Fibroblast of skin of left quadriceps (primary cell): ENCODE measurements at regions not wholly inside any gene's neighbourhood (a gene's known extent, or its start where the extent isn't known, plus 50 kb on each side); places are given as distances from the start of the nearest gene placed in this dataset.

Experiments used
- DNase-seq, 2 experiments: peaks; one replicate each; pipeline ENCODE4 v3.0.0-alpha.2; 2013; ENCODE audit warnings: low read depth in 2 of 2

- DNase-seq = no peak
Measured at GRCh38 chr1:22285549-22286396, 142.9 kb upstream of the WNT4 start.

GRCh38 chr1:22286491-22286890, 143.6 kb upstream of the WNT4 start:
- DNase-seq = no peak

- DNase-seq = no peak
Measured at GRCh38 chr1:22287273-22287672, 144.4 kb upstream of the WNT4 start.

- DNase-seq = no peak
Measured at GRCh38 chr1:22287946-22288520, 145.1 kb upstream of the WNT4 start.

GRCh38 chr1:22288593-22289241, 145.8 kb upstream of the WNT4 start:
- DNase-seq = no peak

GRCh38 chr1:22289307-22289995, 146.6 kb upstream of the WNT4 start:
- no peak for DNase-seq

GRCh38 chr1:22290157-22290556, 147.3 kb upstream of the WNT4 start:
- DNase-seq = no peak

GRCh38 chr1:22290611-22291010, 147.7 kb upstream of the WNT4 start:
- DNase-seq = no peak

- no peak for DNase-seq
Measured at GRCh38 chr1:22291057-22291456, 148.2 kb upstream of the WNT4 start.

- no peak for DNase-seq
Measured at GRCh38 chr1:22291494-22291893, 148.6 kb upstream of the WNT4 start.

GRCh38 chr1:22292011-22292788, 149.3 kb upstream of the WNT4 start:
- DNase-seq = no peak

GRCh38 chr1:22295396-22295795, 152.5 kb upstream of the WNT4 start:
- DNase-seq = no peak

- DNase-seq = no peak
Measured at GRCh38 chr1:22295856-22296255, 153.0 kb upstream of the WNT4 start.

- no peak for DNase-seq
Measured at GRCh38 chr1:22296701-22297591, 154.0 kb upstream of the WNT4 start.

GRCh38 chr1:22297999-22298398, 153.7 kb upstream of the ZBTB40 start:
- DNase-seq = no peak

- DNase-seq = no peak
Measured at GRCh38 chr1:22303816-22304215, 147.8 kb upstream of the ZBTB40 start.

GRCh38 chr1:22309572-22309971, 142.1 kb upstream of the ZBTB40 start:
- DNase-seq = no peak

- DNase-seq = no peak
Measured at GRCh38 chr1:22311461-22311860, 140.2 kb upstream of the ZBTB40 start.

GRCh38 chr1:22313321-22313720, 138.3 kb upstream of the ZBTB40 start:
- no peak for DNase-seq

GRCh38 chr1:22314706-22315105, 136.9 kb upstream of the ZBTB40 start:
- DNase-seq = no peak
